Left lung (tissue), 4 donors: ENCODE measurements at regions not wholly inside any gene's neighbourhood (a gene's known extent, or its start where the extent isn't known, plus 50 kb on each side); places are given as distances from the start of the nearest gene placed in this dataset.

Experiments used
- ATAC-seq: fragments of 200-7000 bp; cut with Tn5 transposase; one replicate; pipeline ENCODE4 v1.9.1; 2020; ENCODE audit warnings: moderate library complexity
- DNase-seq, 4 donors: peaks; one replicate each; pipeline ENCODE4 v3.0.0-alpha.2; 2013 to 2020
- H3K27ac ChIP-seq, 2 donors: fragments of 200-600 bp; sonication (generic) in 1 of 2; one replicate each; pipeline versions ENCODE4 v1.5.0 to v1.8.0; 2020 to 2021
- H3K27me3 ChIP-seq, 2 donors: fragments of 200-600 bp; sonication (generic) in 1 of 2; one replicate each; pipeline versions ENCODE4 v1.5.0 to v1.8.0; 2020 to 2021
- H3K36me3 ChIP-seq, 2 donors: fragments of 200-600 bp; sonication (generic) in 1 of 2; one replicate each; pipeline versions ENCODE4 v1.5.0 to v1.8.0; 2020 to 2021
- H3K4me1 ChIP-seq, 2 donors: fragments of 200-600 bp; one replicate each; pipeline ENCODE4 v1.8.0; 2021
- H3K4me3 ChIP-seq, 2 donors: fragments of 200-600 bp; sonication (generic) in 1 of 2; one replicate each; pipeline versions ENCODE4 v1.5.0 to v1.8.0; 2020 to 2021; ENCODE audit warnings: mild to moderate bottlenecking in 1 of 2
- H3K9me3 ChIP-seq, 2 donors: fragments of 200-600 bp; sonication (generic) in 1 of 2; one replicate each; pipeline versions ENCODE4 v1.5.0 to v1.8.0; 2020 to 2021
- CTCF ChIP-seq, 2 donors: fragments of 200-600 bp; sonication (generic) in 1 of 2; IDR thresholded peaks; one replicate each; pipeline versions ENCODE4 v1.5.0 to v1.8.0; 2021; ENCODE audit warnings: antibody characterized with exemption in 2 of 2
- intact Hi-C, 2 donors: fragments of 100-400 bp; cut with DNase I; formaldehyde crosslinking; loops; one replicate each; pipeline versions ENCODE4 v1.11.2 to v1.14.2; 2022
- donor health status: DM: no; HTN: yes; CAD: no.
- donor health status: DM: no; HTN: no; CAD: no.

- intact Hi-C loops = no loop called here
- no peak for ATAC-seq
- Histone ChIP-seq H3K27me3 (no peaks in the 10 kb centered on the region), H3K9me3 (no peaks in the 10 kb centered on the region), H3K36me3 (no peaks in the 10 kb centered on the region), H3K27ac (no peak overlapping the region), H3K4me3 (no peak overlapping the region), H3K4me1 (no peaks in the 10 kb centered on the region)
- no peak for TF ChIP-seq CTCF (IDR thresholded peaks at IDR 0.05)
- DNase-seq = no peak
Observed at GRCh38 chr12:115838952-115839351, 438.5 kb downstream of the MED13L start.

GRCh38 chr12:115837220-115837619 lies 440.3 kb downstream of the MED13L start:
- Histone ChIP-seq H3K4me3 (no peak overlapping the region), H3K27me3 (no peaks in the 10 kb centered on the region), H3K27ac (no peak overlapping the region), H3K36me3 (no peaks in the 10 kb centered on the region), H3K4me1 (no peaks in the 10 kb centered on the region), H3K9me3 (no peaks in the 10 kb centered on the region)
- intact Hi-C loops = no loop called here
- ATAC-seq (no peak), DNase-seq (no peak)
- TF ChIP-seq CTCF (IDR thresholded peaks at IDR 0.05) = no peak

- no peaks in the 10 kb centered on the region for H3K9me3 ChIP-seq
- no peak for TF ChIP-seq CTCF (IDR thresholded peaks at IDR 0.05)
- no peak for DNase-seq
- H3K27me3 ChIP-seq = no peaks in the 10 kb centered on the region
- H3K27ac ChIP-seq = no peak overlapping the region
- no peaks in the 10 kb centered on the region for H3K4me1 ChIP-seq
- no peak overlapping the region for H3K4me3 ChIP-seq
- no peaks in the 10 kb centered on the region for H3K36me3 ChIP-seq
- ATAC-seq = no peak
- intact Hi-C loops = no loop called here
Observed at GRCh38 chr12:115835445-115835844, 442.0 kb downstream of the MED13L start.

- Histone ChIP-seq H3K4me1 (no peaks in the 10 kb centered on the region), H3K36me3 (no peaks in the 10 kb centered on the region), H3K27me3 (no peaks in the 10 kb centered on the region), H3K4me3 (no peak overlapping the region), H3K9me3 (no peaks in the 10 kb centered on the region), H3K27ac (no peak overlapping the region)
- TF ChIP-seq CTCF (IDR thresholded peaks at IDR 0.05) = no peak
- DNase-seq (no peak), ATAC-seq (no peak)
- intact Hi-C loops = no loop called here
Observed at GRCh38 chr12:115833704-115834103, 443.8 kb downstream of the MED13L start.

- Histone ChIP-seq H3K27ac (no peak overlapping the region), H3K27me3 (no peaks in the 10 kb centered on the region), H3K36me3 (no peaks in the 10 kb centered on the region), H3K4me1 (no peaks in the 10 kb centered on the region), H3K4me3 (no peak overlapping the region), H3K9me3 (no peaks in the 10 kb centered on the region)
- ATAC-seq = no peak
- intact Hi-C loops = no loop called here
- DNase-seq = no peak
- no peak for TF ChIP-seq CTCF (IDR thresholded peaks at IDR 0.05)
Observed at GRCh38 chr12:115830633-115831032, 446.9 kb downstream of the MED13L start.
